K562 (cell line): ENCODE measurements at regions not wholly inside any gene's neighbourhood (a gene's known extent, or its start where the extent isn't known, plus 50 kb on each side); places are given as distances from the start of the nearest gene placed in this dataset.

ENCODE experiments used
- ATAC-seq: fragments of 200-7000 bp; cut with Tn5 transposase; 3 replicates; pipeline ENCODE4 v1.9.1; 2020; ENCODE audit warnings: moderate library complexity
- BruUV-seq: library from RNA; stranded (reverse); fragments of 400-500 nt; replicated peaks from 2 replicates; lab custom pipeline; 2021; lab: Mats Ljungman, UMichigan
- CTCF ChIA-PET: fragments of 300-600 bp; formaldehyde crosslinking; extraction: SDS; loops from one replicate; lab custom pipeline; 2021; ENCODE audit warnings: low intra/inter-chr PET ratio; lab: Yijun Ruan, JAX
- POLR2A ChIA-PET: fragments of 300-600, 350-650 bp; sonication (Branson Sonifier 250); formaldehyde crosslinking; extraction: SDS; loops from one replicate; lab custom pipeline; 2021; ENCODE audit warnings: antibody characterized with exemption, inconsistent platforms; lab: Yijun Ruan, JAX
- DNase-seq, 4 experiments: peaks; one replicate each; pipeline versions ENCODE4 v3.0.0 to v3.0.0-alpha.2; 2011 to 2018; ENCODE audit warnings: low spot score in 3 of 4, mixed read lengths in 3 of 4; ENCODE audit errors: extremely low read depth in 1 of 4
- FAIRE-seq: peaks from 2 replicates; lab custom pipeline; 2011; peaks lifted over from hg19 to GRCh38; lab: Jason Lieb, UNC
- H2AFZ ChIP-seq: 2 replicates; pipeline ENCODE4 v1.6.0; 2011; ENCODE audit warnings: low read depth, low read length, control low read depth, inconsistent platforms
- H3K27ac ChIP-seq: fragments of 200-600 bp; 3 replicates; pipeline ENCODE4 v1.8.0; 2011; ENCODE audit warnings: low read depth, mild to moderate bottlenecking, control low read depth, inconsistent platforms, low read length, moderate library complexity, mixed read lengths; ENCODE audit errors: extremely low read depth
- H3K27me3 ChIP-seq, 2 experiments: fragments of 300-600 bp in 1 of 2; 2 replicates in 1 of 2; 3 replicates in 1 of 2; pipeline versions ENCODE4 v1.6.0 to v1.8.0; 2011; ENCODE audit warnings: inconsistent platforms in 2 of 2, low read length in 2 of 2, mild to moderate bottlenecking in 1 of 2, mixed read lengths in 1 of 2, moderate library complexity in 1 of 2; ENCODE audit not compliant: control insufficient read depth in 2 of 2, insufficient read depth in 2 of 2
- H3K36me3 ChIP-seq: fragments of 300-600 bp; 3 replicates; pipeline ENCODE4 v1.8.0; 2011; ENCODE audit warnings: mild to moderate bottlenecking, low read length, inconsistent platforms; ENCODE audit not compliant: control insufficient read depth, insufficient read depth
- H3K4me1 ChIP-seq, 2 experiments: fragments of 200-600 bp in 1 of 2; replicated peaks in 1 of 2; 2 replicates in 1 of 2; 3 replicates in 1 of 2; pipeline versions ENCODE4 v1.5.1 to v1.8.0; 2011; ENCODE audit warnings: inconsistent platforms in 2 of 2, low read length in 2 of 2, mild to moderate bottlenecking in 1 of 2, mixed read lengths in 1 of 2, moderate library complexity in 1 of 2; ENCODE audit not compliant: control insufficient read depth in 2 of 2, insufficient read depth in 2 of 2
- H3K4me2 ChIP-seq: 2 replicates; pipeline ENCODE4 v1.6.1; 2011; ENCODE audit warnings: low read length, control low read depth, inconsistent platforms, mixed read lengths; ENCODE audit not compliant: insufficient read depth
- H3K4me3 ChIP-seq: fragments of 200-600 bp; sonication (generic), shearing (Covaris generic); 2 replicates; pipeline ENCODE4 v1.5.1; 2016; ENCODE audit warnings: control low read depth, inconsistent platforms
- H3K79me2 ChIP-seq: fragments of 200-600 bp; 3 replicates; pipeline ENCODE4 v1.8.0; 2011; ENCODE audit warnings: low read length, inconsistent platforms; ENCODE audit not compliant: control insufficient read depth, insufficient read depth
- H3K9ac ChIP-seq, 2 experiments: 2 replicates each; pipeline versions ENCODE4 v1.6.0 to v1.6.1; 2011; ENCODE audit warnings: low read depth in 2 of 2, low read length in 2 of 2, control low read depth in 1 of 2, inconsistent platforms in 1 of 2, mild to moderate bottlenecking in 1 of 2, mixed read lengths in 1 of 2; ENCODE audit not compliant: insufficient read depth in 1 of 2
- H3K9me1 ChIP-seq: one replicate; pipeline ENCODE4 v1.6.0; 2011; ENCODE audit warnings: inconsistent platforms, mild to moderate bottlenecking, low read length, moderate library complexity; ENCODE audit not compliant: control insufficient read depth, insufficient read depth
- H3K9me3 ChIP-seq: replicated peaks from 2 replicates; pipeline ENCODE4 v1.5.1; 2011; ENCODE audit warnings: low read depth, low read length, inconsistent platforms; ENCODE audit not compliant: control insufficient read depth, insufficient read depth
- H4K20me1 ChIP-seq: replicated peaks from 2 replicates; pipeline ENCODE4 v1.6.1; 2011; ENCODE audit warnings: low read length, inconsistent platforms, mixed read lengths; ENCODE audit not compliant: control insufficient read depth, insufficient read depth
- BCL6 ChIP-seq: fragments of 250-450 bp; sonication (Bioruptor Pico); IDR thresholded peaks from 2 replicates; pipeline ENCODE4 v1.4.0; 2020
- LCOR ChIP-seq: sonication (generic); formaldehyde crosslinking; IDR thresholded peaks from 2 replicates; pipeline ENCODE4 v1.8.0; 2022; ENCODE audit warnings: mild to moderate bottlenecking, missing genetic modification reagents
- POLR3G ChIP-seq: IDR thresholded peaks from 2 replicates; pipeline ENCODE4 v1.6.1; 2011; ENCODE audit not compliant: insufficient read length, insufficient replicate concordance; ENCODE audit errors: extremely low read depth
- RBM39 ChIP-seq: fragments of 200-400 bp; formaldehyde crosslinking; optimal IDR thresholded peaks from 2 replicates; pipeline ENCODE3; 2018; ENCODE audit warnings: low read depth, low read length
- RFX7 ChIP-seq: fragments of 250-450 bp; sonication (Bioruptor Pico); IDR thresholded peaks from 2 replicates; pipeline ENCODE4 v1.5.1; 2021; ENCODE audit warnings: mild to moderate bottlenecking
- U2AF1 ChIP-seq: fragments of 200-400 bp; formaldehyde crosslinking; optimal IDR thresholded peaks from 2 replicates; pipeline ENCODE3; 2017; ENCODE audit warnings: mild to moderate bottlenecking, low read depth, low read length, moderate library complexity
- ZNF174 ChIP-seq: fragments of 250-450 bp; sonication (Bioruptor Pico); IDR thresholded peaks from 2 replicates; pipeline ENCODE4 v1.4.0; 2020; ENCODE audit warnings: mild to moderate bottlenecking
- ZNF212 ChIP-seq: fragments of 450-650 bp; formaldehyde crosslinking; IDR thresholded peaks from 2 replicates; pipeline ENCODE4 v1.4.0; 2020; ENCODE audit warnings: mild to moderate bottlenecking
- WGBS: fragments of 100-300 bp; shearing (Covaris generic); methylation state at CpG from one replicate; pipeline ENCODE4 v1.1.6; 2016; ENCODE audit warnings: low coverage, mixed read lengths; ENCODE audit not compliant: insufficient coverage; ENCODE audit errors: missing lambda C conversion rate; 5-methylcytosine and 5-hydroxymethylcytosine counted together
- in situ Hi-C: fragments of 300-500 bp; cut with MboI; formaldehyde crosslinking; loops from 4 replicates; pipeline ENCODE4 v1.15.0; 2018; ENCODE audit warnings: inconsistent platforms, mixed read lengths
- intact Hi-C: fragments of 100-400 bp; cut with micrococcal nuclease; formaldehyde crosslinking; loops from 2 replicates; pipeline ENCODE4 v1.14.2; 2022
- TF ChIP-seq, protein P1 (sequence below): fragments of 250-450 bp; sonication (Bioruptor Pico); IDR thresholded peaks from 2 replicates; pipeline ENCODE4 v1.5.0; 2020; ENCODE audit warnings: mild to moderate bottlenecking, borderline replicate concordance
- TF ChIP-seq, protein P2 (sequence below), 2 experiments: fragments of 450-650 bp in 1 of 2; sonication (generic) in 1 of 2; formaldehyde crosslinking in 1 of 2; IDR thresholded peaks; 2 replicates each; pipeline versions ENCODE4 v1.7.1 to v1.9.0; 2016 to 2022; ENCODE audit warnings: inconsistent platforms in 1 of 2, mild to moderate bottlenecking in 1 of 2, missing genetic modification reagents in 1 of 2
- TF ChIP-seq, protein P3 (sequence below): fragments of 450-650 bp; formaldehyde crosslinking; IDR thresholded peaks from 2 replicates; pipeline ENCODE4 v1.4.0; 2020; ENCODE audit warnings: mild to moderate bottlenecking, moderate library complexity

DNA sequence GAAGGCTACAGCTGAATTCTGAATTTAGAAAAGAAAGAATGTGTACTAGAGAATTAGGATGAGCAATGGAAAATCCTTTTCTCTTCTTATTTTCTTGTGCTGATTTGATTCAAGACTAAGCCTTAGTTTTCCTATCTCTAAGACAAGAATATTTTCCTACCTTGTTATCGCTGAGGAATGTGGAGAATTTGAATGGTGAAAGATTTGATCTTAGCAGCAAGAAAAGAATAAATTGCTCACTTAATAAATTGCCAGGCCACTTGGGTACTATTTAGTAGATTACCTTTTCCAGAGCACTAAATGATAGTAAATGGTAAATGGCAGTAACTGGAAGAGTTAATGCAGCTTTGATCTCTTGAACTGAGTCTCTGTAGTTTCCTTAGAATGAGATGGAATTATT, 145.7 kb upstream of the MEIS2 start:
- H4K20me1 ChIP-seq = no peaks in the 10 kb centered on the region
- no peak overlapping the region for H3K27ac ChIP-seq
- no peak overlapping the region for H3K9ac ChIP-seq
- in situ Hi-C loops (no loop called here), intact Hi-C loops (no loop called here)
- ChIA-PET POLR2A (no interaction called here), CTCF (no interaction called here)
- no peaks in the 10 kb centered on the region for H3K36me3 ChIP-seq
- no peaks in the 10 kb centered on the region for H3K79me2 ChIP-seq
- no peak for ATAC-seq
- BruUV-seq = no TSS peak
- no peaks in the 10 kb centered on the region for H3K27me3 ChIP-seq
- no peaks in the 10 kb centered on the region for H3K4me1 ChIP-seq
- 0% methylated on average over 1 of the region's 1 CpG for WGBS
- no peak overlapping the region for H3K4me2 ChIP-seq
- no peaks in the 10 kb centered on the region for H3K9me1 ChIP-seq
- H3K9me3 ChIP-seq = no peaks in the 10 kb centered on the region
- H2AFZ ChIP-seq = no peak overlapping the region
- FAIRE-seq = no peak
- H3K4me3 ChIP-seq = no peak overlapping the region
- no peak for DNase-seq
- TF ChIP-seq POLR3G (no peak), RBM39 (no peak), LCOR (CRISPR knock-in tag) (no peak), ZNF174 (CRISPR knock-in tag) (no peak), U2AF1 (no peak), ZNF212 (CRISPR knock-in tag) (no peak), RFX7 (CRISPR knock-in tag) (no peak), BCL6 (CRISPR knock-in tag) (no peak)
- TF ChIP-seq, protein P1, sequence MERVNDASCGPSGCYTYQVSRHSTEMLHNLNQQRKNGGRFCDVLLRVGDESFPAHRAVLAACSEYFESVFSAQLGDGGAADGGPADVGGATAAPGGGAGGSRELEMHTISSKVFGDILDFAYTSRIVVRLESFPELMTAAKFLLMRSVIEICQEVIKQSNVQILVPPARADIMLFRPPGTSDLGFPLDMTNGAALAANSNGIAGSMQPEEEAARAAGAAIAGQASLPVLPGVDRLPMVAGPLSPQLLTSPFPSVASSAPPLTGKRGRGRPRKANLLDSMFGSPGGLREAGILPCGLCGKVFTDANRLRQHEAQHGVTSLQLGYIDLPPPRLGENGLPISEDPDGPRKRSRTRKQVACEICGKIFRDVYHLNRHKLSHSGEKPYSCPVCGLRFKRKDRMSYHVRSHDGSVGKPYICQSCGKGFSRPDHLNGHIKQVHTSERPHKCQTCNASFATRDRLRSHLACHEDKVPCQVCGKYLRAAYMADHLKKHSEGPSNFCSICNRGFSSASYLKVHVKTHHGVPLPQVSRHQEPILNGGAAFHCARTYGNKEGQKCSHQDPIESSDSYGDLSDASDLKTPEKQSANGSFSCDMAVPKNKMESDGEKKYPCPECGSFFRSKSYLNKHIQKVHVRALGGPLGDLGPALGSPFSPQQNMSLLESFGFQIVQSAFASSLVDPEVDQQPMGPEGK (CRISPR knock-in tag) = no peak
- TF ChIP-seq, protein P2, sequence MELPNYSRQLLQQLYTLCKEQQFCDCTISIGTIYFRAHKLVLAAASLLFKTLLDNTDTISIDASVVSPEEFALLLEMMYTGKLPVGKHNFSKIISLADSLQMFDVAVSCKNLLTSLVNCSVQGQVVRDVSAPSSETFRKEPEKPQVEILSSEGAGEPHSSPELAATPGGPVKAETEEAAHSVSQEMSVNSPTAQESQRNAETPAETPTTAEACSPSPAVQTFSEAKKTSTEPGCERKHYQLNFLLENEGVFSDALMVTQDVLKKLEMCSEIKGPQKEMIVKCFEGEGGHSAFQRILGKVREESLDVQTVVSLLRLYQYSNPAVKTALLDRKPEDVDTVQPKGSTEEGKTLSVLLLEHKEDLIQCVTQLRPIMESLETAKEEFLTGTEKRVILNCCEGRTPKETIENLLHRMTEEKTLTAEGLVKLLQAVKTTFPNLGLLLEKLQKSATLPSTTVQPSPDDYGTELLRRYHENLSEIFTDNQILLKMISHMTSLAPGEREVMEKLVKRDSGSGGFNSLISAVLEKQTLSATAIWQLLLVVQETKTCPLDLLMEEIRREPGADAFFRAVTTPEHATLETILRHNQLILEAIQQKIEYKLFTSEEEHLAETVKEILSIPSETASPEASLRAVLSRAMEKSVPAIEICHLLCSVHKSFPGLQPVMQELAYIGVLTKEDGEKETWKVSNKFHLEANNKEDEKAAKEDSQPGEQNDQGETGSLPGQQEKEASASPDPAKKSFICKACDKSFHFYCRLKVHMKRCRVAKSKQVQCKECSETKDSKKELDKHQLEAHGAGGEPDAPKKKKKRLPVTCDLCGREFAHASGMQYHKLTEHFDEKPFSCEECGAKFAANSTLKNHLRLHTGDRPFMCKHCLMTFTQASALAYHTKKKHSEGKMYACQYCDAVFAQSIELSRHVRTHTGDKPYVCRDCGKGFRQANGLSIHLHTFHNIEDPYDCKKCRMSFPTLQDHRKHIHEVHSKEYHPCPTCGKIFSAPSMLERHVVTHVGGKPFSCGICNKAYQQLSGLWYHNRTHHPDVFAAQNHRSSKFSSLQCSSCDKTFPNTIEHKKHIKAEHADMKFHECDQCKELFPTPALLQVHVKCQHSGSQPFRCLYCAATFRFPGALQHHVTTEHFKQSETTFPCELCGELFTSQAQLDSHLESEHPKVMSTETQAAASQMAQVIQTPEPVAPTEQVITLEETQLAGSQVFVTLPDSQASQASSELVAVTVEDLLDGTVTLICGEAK (IDR thresholded peaks at IDR 0.05) = no peak
- TF ChIP-seq, protein P2 (CRISPR knock-in tag; IDR thresholded peaks at IDR 0.05) = no peak
- TF ChIP-seq, protein P3, sequence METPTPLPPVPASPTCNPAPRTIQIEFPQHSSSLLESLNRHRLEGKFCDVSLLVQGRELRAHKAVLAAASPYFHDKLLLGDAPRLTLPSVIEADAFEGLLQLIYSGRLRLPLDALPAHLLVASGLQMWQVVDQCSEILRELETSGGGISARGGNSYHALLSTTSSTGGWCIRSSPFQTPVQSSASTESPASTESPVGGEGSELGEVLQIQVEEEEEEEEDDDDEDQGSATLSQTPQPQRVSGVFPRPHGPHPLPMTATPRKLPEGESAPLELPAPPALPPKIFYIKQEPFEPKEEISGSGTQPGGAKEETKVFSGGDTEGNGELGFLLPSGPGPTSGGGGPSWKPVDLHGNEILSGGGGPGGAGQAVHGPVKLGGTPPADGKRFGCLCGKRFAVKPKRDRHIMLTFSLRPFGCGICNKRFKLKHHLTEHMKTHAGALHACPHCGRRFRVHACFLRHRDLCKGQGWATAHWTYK (CRISPR knock-in tag) = no peak
